Hepatocyte (in vitro differentiated cells): ENCODE measurements at regions not wholly inside any gene's neighbourhood (a gene's known extent, or its start where the extent isn't known, plus 50 kb on each side); places are given as distances from the start of the nearest gene placed in this dataset.

Experiments
- DNase-seq: peaks from one replicate; pipeline ENCODE4 v3.0.0-alpha.2; 2016; ENCODE audit warnings: low spot score
- H2AFZ ChIP-seq: fragments of 200-600 bp; sonication (generic); 2 replicates; pipeline ENCODE4 v1.6.0; 2016; ENCODE audit warnings: antibody characterized with exemption, mild to moderate bottlenecking
- H3K27ac ChIP-seq: fragments of 200-600 bp; sonication (generic); 2 replicates; pipeline ENCODE4 v1.5.1; 2016; ENCODE audit warnings: mild to moderate bottlenecking
- H3K27me3 ChIP-seq: fragments of 200-600 bp; sonication (generic); 2 replicates; pipeline ENCODE4 v1.6.1; 2016
- H3K36me3 ChIP-seq: fragments of 200-600 bp; sonication (generic); replicated peaks from 2 replicates; pipeline ENCODE4 v1.5.1; 2016; ENCODE audit warnings: low read depth; ENCODE audit not compliant: insufficient read depth
- H3K4me1 ChIP-seq: fragments of 200-600 bp; sonication (generic); 2 replicates; pipeline ENCODE4 v1.5.1; 2016; ENCODE audit warnings: mild to moderate bottlenecking, moderate library complexity; ENCODE audit not compliant: insufficient read depth
- H3K4me2 ChIP-seq: fragments of 200-600 bp; sonication (generic); 2 replicates; pipeline ENCODE4 v1.6.0; 2016
- H3K4me3 ChIP-seq: fragments of 200-600 bp; sonication (generic); 2 replicates; pipeline ENCODE4 v1.5.1; 2016; ENCODE audit warnings: mild to moderate bottlenecking
- H3K79me2 ChIP-seq: fragments of 200-600 bp; sonication (generic); 2 replicates; pipeline ENCODE4 v1.6.0; 2017; ENCODE audit warnings: mild to moderate bottlenecking
- H3K9me2 ChIP-seq: fragments of 200-600 bp; sonication (generic); replicated peaks from 2 replicates; pipeline ENCODE4 v1.6.0; 2017; ENCODE audit warnings: mild to moderate bottlenecking; ENCODE audit not compliant: insufficient read depth
- H3K9me3 ChIP-seq: fragments of 200-600 bp; sonication (generic); 2 replicates; pipeline ENCODE4 v1.5.1; 2016; ENCODE audit warnings: low read depth, mild to moderate bottlenecking
- H4K20me1 ChIP-seq: fragments of 200-600 bp; sonication (generic); 2 replicates; pipeline ENCODE4 v1.6.0; 2016; ENCODE audit warnings: mild to moderate bottlenecking; ENCODE audit not compliant: insufficient read depth, poor library complexity, severe bottlenecking
- CTCF ChIP-seq: fragments of 200-600 bp; sonication (generic); IDR thresholded peaks from 2 replicates; pipeline ENCODE4 v1.5.1; 2016; ENCODE audit warnings: antibody characterized with exemption, mild to moderate bottlenecking; ENCODE audit not compliant: poor library complexity
- EZH2 ChIP-seq: fragments of 200-600 bp; sonication (generic); IDR thresholded peaks from 2 replicates; pipeline ENCODE4 v1.6.1; 2016; ENCODE audit warnings: antibody characterized with exemption, mild to moderate bottlenecking, borderline replicate concordance
- EZH2phosphoT487 ChIP-seq: fragments of 200-600 bp; sonication (generic); IDR thresholded peaks from one replicate; pipeline ENCODE4 v1.6.1; 2018; ENCODE audit warnings: antibody characterized with exemption, mild to moderate bottlenecking, low read depth, moderate library complexity; ENCODE audit not compliant: unreplicated experiment, severe bottlenecking
- WGBS: methylation state at CpG from one replicate; pipeline ENCODE4 v1.1.6; 2016; ENCODE audit warnings: low lambda C conversion rate; ENCODE audit errors: missing lambda C conversion rate; 5-methylcytosine and 5-hydroxymethylcytosine counted together

- peak overlapping the region; percentile 7 for H2AFZ ChIP-seq
- H3K4me1 ChIP-seq, result peaks cover 6% of the 10 kb centered on the region
- no peaks in the 10 kb centered on the region for H3K27me3 ChIP-seq
- DNase-seq, result peak; percentile 23
- H3K4me2 ChIP-seq, result no peak overlapping the region
- H3K9me2 ChIP-seq, result no peaks in the 10 kb centered on the region
- no peaks in the 10 kb centered on the region for H3K36me3 ChIP-seq
- TF ChIP-seq EZH2phosphoT487 (no peak), CTCF (no peak), EZH2 (no peak)
- H4K20me1 ChIP-seq, result no peaks in the 10 kb centered on the region
- no peaks in the 10 kb centered on the region for H3K79me2 ChIP-seq
- H3K9me3 ChIP-seq, result no peaks in the 10 kb centered on the region
- no peak overlapping the region for H3K4me3 ChIP-seq
- 29% methylated on average over 2 of the region's 2 CpGs for WGBS
- peak overlapping the region; percentile 67 for H3K27ac ChIP-seq
Measured at GRCh38 chr14:41549821-41550607, 56.7 kb upstream of the LRFN5 start.

GRCh38 chr14:41549282-41549681 lies 57.4 kb upstream of the LRFN5 start:
- Histone ChIP-seq H3K27ac (peak overlapping the region; percentile 67), H3K9me2 (no peaks in the 10 kb centered on the region), H3K4me1 (peaks cover 6% of the 10 kb centered on the region), H3K27me3 (no peaks in the 10 kb centered on the region), H3K9me3 (no peaks in the 10 kb centered on the region), H3K36me3 (no peaks in the 10 kb centered on the region), H3K4me3 (no peak overlapping the region), H4K20me1 (no peaks in the 10 kb centered on the region), H3K4me2 (no peak overlapping the region), H3K79me2 (no peaks in the 10 kb centered on the region), H2AFZ (no peak overlapping the region)
- TF ChIP-seq EZH2 (no peak), EZH2phosphoT487 (no peak), CTCF (no peak)
- DNase-seq, result no peak
- 97% methylated on average over 2 of the region's 2 CpGs for whole genome bisulfite sequencing

- Histone ChIP-seq H3K4me3 (no peak overlapping the region), H2AFZ (no peak overlapping the region), H4K20me1 (no peaks in the 10 kb centered on the region), H3K4me1 (peaks cover 6% of the 10 kb centered on the region), H3K4me2 (no peak overlapping the region), H3K36me3 (no peaks in the 10 kb centered on the region), H3K27ac (no peak overlapping the region), H3K9me3 (no peaks in the 10 kb centered on the region), H3K79me2 (no peaks in the 10 kb centered on the region), H3K27me3 (no peaks in the 10 kb centered on the region), H3K9me2 (no peaks in the 10 kb centered on the region)
- WGBS, result 90% methylated on average over 2 of the region's 2 CpGs
- TF ChIP-seq EZH2phosphoT487, result no peak
- no peak for TF ChIP-seq CTCF
- no peak for TF ChIP-seq EZH2
- DNase-seq, result no peak
Measured at GRCh38 chr14:41548666-41549065, 58.0 kb upstream of the LRFN5 start.
